K562 (cell line): ENCODE measurements at regions not wholly inside any gene's neighbourhood (a gene's known extent, or its start where the extent isn't known, plus 50 kb on each side); places are given as distances from the start of the nearest gene placed in this dataset.
A peak's percentile ranks its signal among the peaks of the same experiment; 100 is the strongest.

Source experiments
- AFF1 ChIP-seq, 2 experiments: fragments of 450-650 bp; IDR thresholded peaks; 2 replicates each; pipeline ENCODE4 v1.6.1; 2018; ENCODE audit warnings: mild to moderate bottlenecking in 2 of 2, low read depth in 1 of 2; ENCODE audit not compliant: partially characterized antibody in 2 of 2
- ARHGAP35 ChIP-seq: fragments of 450-650 bp; IDR thresholded peaks from 2 replicates; pipeline ENCODE4 v1.6.1; 2018; ENCODE audit not compliant: partially characterized antibody
- CHD4 ChIP-seq: fragments of 200-600 bp; sonication (generic); IDR thresholded peaks from 3 replicates; pipeline ENCODE4 v1.6.1; 2012; ENCODE audit warnings: low read depth, mild to moderate bottlenecking, mixed read lengths, low read length, inconsistent platforms; ENCODE audit not compliant: insufficient read depth, insufficient replicate concordance, poor library complexity, severe bottlenecking
- CLOCK ChIP-seq: fragments of 250-450 bp; sonication (Bioruptor Pico); IDR thresholded peaks from 2 replicates; pipeline ENCODE4 v1.4.0; 2020; ENCODE audit warnings: mild to moderate bottlenecking, moderate library complexity, borderline replicate concordance
- COPS2 ChIP-seq: fragments of 450-650 bp; conservative IDR thresholded peaks from 2 replicates; pipeline ENCODE4 v1.6.1; 2016; ENCODE audit warnings: mild to moderate bottlenecking, moderate library complexity
- E2F3 ChIP-seq: fragments of 250-450 bp; sonication (Bioruptor Pico); IDR thresholded peaks from 2 replicates; pipeline ENCODE4 v1.4.0; 2020; ENCODE audit warnings: mild to moderate bottlenecking
- FOXA1 ChIP-seq: fragments of 450-650 bp; IDR thresholded peaks from 2 replicates; pipeline ENCODE4 v1.6.1; 2016; ENCODE audit warnings: mild to moderate bottlenecking, borderline replicate concordance
- GATAD2A ChIP-seq: fragments of 450-650 bp; IDR thresholded peaks from 2 replicates; pipeline ENCODE4 v1.6.1; 2017
- HMBOX1 ChIP-seq: sonication (generic); IDR thresholded peaks from 2 replicates; pipeline ENCODE4 v1.6.1; 2016
- HMG20A ChIP-seq: fragments of 450-650 bp; formaldehyde crosslinking; conservative IDR thresholded peaks from 2 replicates; pipeline ENCODE4 v1.4.0; 2020; ENCODE audit warnings: mild to moderate bottlenecking, mixed read lengths
- KAT8 ChIP-seq: fragments of 450-650 bp; IDR thresholded peaks from 2 replicates; pipeline ENCODE4 v1.6.1; 2016; ENCODE audit warnings: low read depth, mild to moderate bottlenecking
- MIER1 ChIP-seq: fragments of 450-650 bp; IDR thresholded peaks from 2 replicates; pipeline ENCODE4 v1.6.1; 2016; ENCODE audit warnings: antibody characterized with exemption, mild to moderate bottlenecking, low read depth
- PBX2 ChIP-seq, 2 experiments: IDR thresholded peaks in 1 of 2; conservative IDR thresholded peaks in 1 of 2; 2 replicates each; pipeline ENCODE4 v1.6.1; 2016; ENCODE audit warnings: low read depth in 2 of 2, mild to moderate bottlenecking in 1 of 2, missing compliant biosample characterization in 1 of 2, missing genetic modification characterization in 1 of 2, moderate library complexity in 1 of 2
- PHB ChIP-seq: fragments of 250-450 bp; sonication (Bioruptor Pico); IDR thresholded peaks from 2 replicates; pipeline ENCODE4 v1.5.0; 2021
- SMARCA5 ChIP-seq: fragments of 450-650 bp; IDR thresholded peaks from 2 replicates; pipeline ENCODE4 v1.6.1; 2016
- SRSF3 ChIP-seq: fragments of 200-400 bp; formaldehyde crosslinking; IDR thresholded peaks from 2 replicates; pipeline ENCODE4 v1.6.1; 2016; ENCODE audit warnings: mild to moderate bottlenecking, low read length, moderate library complexity; ENCODE audit not compliant: insufficient read depth
- STAT5A ChIP-seq: IDR thresholded peaks from 2 replicates; pipeline ENCODE4 v1.6.1; 2012; ENCODE audit warnings: low read length, inconsistent platforms, borderline replicate concordance
- U2AF2 ChIP-seq: fragments of 200-400 bp; formaldehyde crosslinking; optimal IDR thresholded peaks from 2 replicates; pipeline ENCODE3; 2017; ENCODE audit warnings: low read depth, mild to moderate bottlenecking, low read length
- ZNF12 ChIP-seq: sonication (generic); formaldehyde crosslinking; IDR thresholded peaks from 2 replicates; pipeline ENCODE4 v1.4.0; 2020; ENCODE audit warnings: mild to moderate bottlenecking, missing genetic modification reagents

- TF ChIP-seq GATAD2A (peak; percentile 97), HMBOX1 (no peak), U2AF2 (no peak), FOXA1 (no peak), SRSF3 (no peak), PHB (no peak), AFF1 (IDR thresholded peaks at IDR 0.05; ENCODE audit: low read depth in 1 of 2, partially characterized antibody in 2 of 2) (peak in 1 of 2 experiments; percentile 66), KAT8 (no peak), SMARCA5 (no peak), STAT5A (peak; percentile 80), MIER1 (no peak), CHD4 (no peak), ZNF12 (CRISPR knock-in tag) (no peak), COPS2 (no peak), HMG20A (CRISPR knock-in tag) (peak; percentile 83), ARHGAP35 (no peak), E2F3 (no peak), CLOCK (CRISPR knock-in tag) (peak; percentile 91), PBX2 (CRISPR knock-in tag; IDR thresholded peaks at IDR 0.05; ENCODE audit: low read depth) (no peak), PBX2 (tag; conservative IDR thresholded peaks at IDR 0.05; ENCODE audit: low read depth) (peak; percentile 50)
Observed at GRCh38 chr21:24272521-24272938, 1334.8 kb downstream of the MRPL39 start (continued).
